ENCODE measurements at regions not wholly inside any gene's neighbourhood (a gene's known extent, or its start where the extent isn't known, plus 50 kb on each side); places are given as distances from the start of the nearest gene placed in this dataset.
"Not testable (repeated sequence)": the region's sequence is repeated elsewhere in the genome, so short reads cannot be mapped to it uniquely, and the experiment has no call there.

- no peak overlapping the region for H2AFZ ChIP-seq (ENCODE audit: insufficient read depth, low read depth, low read length, poor library complexity, severe bottlenecking)
- no peaks in the 10 kb centered on the region for H3K4me1 ChIP-seq (ENCODE audit: control insufficient read depth in 2 of 2, insufficient read depth in 2 of 2, low read length in 2 of 2)
- ChIA-PET POLR2A (no interaction called here), CTCF (no interaction called here)
- H3K4me3 Mint-ChIP-seq: no peak overlapping the region
- H3K27ac Mint-ChIP-seq: no peak overlapping the region
- H3K4me1 Mint-ChIP-seq: no peaks in the 10 kb centered on the region
- ATAC-seq (ENCODE audit: low read depth) (no peak), DNase-seq (no peak)
- no peaks in the 10 kb centered on the region for H3K27me3 ChIP-seq (replicated peaks in 1 of 4; ENCODE audit: control extremely low read depth in 1 of 4, control insufficient read depth in 3 of 4, insufficient read depth in 4 of 4, low read length in 3 of 4)
- WGBS (ENCODE audit: insufficient coverage): no CpG with 5 or more reads among the region's 3 CpGs
- H3K4me2 ChIP-seq (replicated peaks; ENCODE audit: low read depth, low read length, poor library complexity, severe bottlenecking): no peak overlapping the region
- H3K79me2 ChIP-seq (ENCODE audit: control insufficient read depth, insufficient read depth, low read length): no peaks in the 10 kb centered on the region
- intact Hi-C loops (cut with micrococcal nuclease): no loop called here
- H4K20me1 ChIP-seq (ENCODE audit: control insufficient read depth, insufficient read depth, low read length, poor library complexity, severe bottlenecking): no peaks in the 10 kb centered on the region
- no peak overlapping the region for H3K9ac ChIP-seq (ENCODE audit: low read length)
- H3K27ac ChIP-seq (ENCODE audit: low read length in 2 of 2): no peak overlapping the region
- no peaks in the 10 kb centered on the region for H3K27me3 Mint-ChIP-seq
- H3K4me3 ChIP-seq (ENCODE audit: control extremely low read depth in 1 of 5, extremely low read depth in 1 of 5, insufficient read depth in 1 of 5, low read depth in 2 of 5, low read length in 4 of 5): no peak overlapping the region
- H3K36me3 ChIP-seq (replicated peaks in 1 of 2; ENCODE audit: control extremely low read depth in 1 of 2, control insufficient read depth in 1 of 2, extremely low read depth in 1 of 2, insufficient read depth in 2 of 2, low read length in 1 of 2): no peaks in the 10 kb centered on the region
- no peaks in the 10 kb centered on the region for H3K9me3 Mint-ChIP-seq (ENCODE audit: insufficient read depth)
- H3K9me3 ChIP-seq (ENCODE audit: control extremely low read depth in 1 of 3, control insufficient read depth in 2 of 3, insufficient read depth in 1 of 3, low read length in 2 of 3): no peaks in the 10 kb centered on the region
- TF ChIP-seq CTCF (IDR thresholded peaks at IDR 0.05) (no peak), EZH2 (IDR thresholded peaks at IDR 0.05; ENCODE audit: borderline replicate concordance, insufficient read depth, low read depth, low read length, poor library complexity, severe bottlenecking) (no peak)
Observed at GRCh38 chr3:153545471-153545870, 383.4 kb downstream of the RAP2B start.

- Histone ChIP-seq H3K4me2 (replicated peaks; ENCODE audit: low read depth, low read length, poor library complexity, severe bottlenecking) (no peak overlapping the region), H3K79me2 (ENCODE audit: control insufficient read depth, insufficient read depth, low read length) (no peaks in the 10 kb centered on the region), H4K20me1 (ENCODE audit: control insufficient read depth, insufficient read depth, low read length, poor library complexity, severe bottlenecking) (no peaks in the 10 kb centered on the region), H3K36me3 (replicated peaks in 1 of 2; ENCODE audit: control extremely low read depth in 1 of 2, control insufficient read depth in 1 of 2, extremely low read depth in 1 of 2, insufficient read depth in 2 of 2, low read length in 1 of 2) (no peaks in the 10 kb centered on the region), H3K9ac (ENCODE audit: low read length) (no peak overlapping the region), H3K9me3 (ENCODE audit: control extremely low read depth in 1 of 3, control insufficient read depth in 2 of 3, insufficient read depth in 1 of 3, low read length in 2 of 3) (no peaks in the 10 kb centered on the region), H3K4me1 (ENCODE audit: control insufficient read depth in 2 of 2, insufficient read depth in 2 of 2, low read length in 2 of 2) (no peaks in the 10 kb centered on the region), H3K27me3 (replicated peaks in 1 of 4; ENCODE audit: control extremely low read depth in 1 of 4, control insufficient read depth in 3 of 4, insufficient read depth in 4 of 4, low read length in 3 of 4) (no peaks in the 10 kb centered on the region), H3K4me3 (ENCODE audit: control extremely low read depth in 1 of 5, extremely low read depth in 1 of 5, insufficient read depth in 1 of 5, low read depth in 2 of 5, low read length in 4 of 5) (no peak overlapping the region), H3K27ac (ENCODE audit: low read length in 2 of 2) (no peak overlapping the region), H2AFZ (ENCODE audit: insufficient read depth, low read depth, low read length, poor library complexity, severe bottlenecking) (no peak overlapping the region)
- Mint-ChIP-seq H3K4me1 (no peaks in the 10 kb centered on the region), H3K27ac (no peak overlapping the region), H3K27me3 (no peaks in the 10 kb centered on the region), H3K4me3 (no peak overlapping the region), H3K9me3 (ENCODE audit: insufficient read depth) (no peaks in the 10 kb centered on the region)
- intact Hi-C loops (cut with micrococcal nuclease): no loop called here
- DNase-seq: no peak
- TF ChIP-seq CTCF (IDR thresholded peaks at IDR 0.05): no peak
- TF ChIP-seq EZH2 (IDR thresholded peaks at IDR 0.05; ENCODE audit: borderline replicate concordance, insufficient read depth, low read depth, low read length, poor library complexity, severe bottlenecking): no peak
- CTCF ChIA-PET: no interaction called here
- POLR2A ChIA-PET: no interaction called here
- no CpG with 5 or more reads among the region's 1 CpG for WGBS (ENCODE audit: insufficient coverage)
- no peak for ATAC-seq (ENCODE audit: low read depth)
Observed at GRCh38 chr3:153547970-153548369, 385.9 kb downstream of the RAP2B start.

- DNase-seq; H3K4me3 Mint-ChIP-seq; intact Hi-C loops (cut with micrococcal nuclease); ATAC-seq (ENCODE audit: low read depth); H3K4me2 ChIP-seq (replicated peaks; ENCODE audit: low read depth, low read length, poor library complexity, severe bottlenecking); H4K20me1 ChIP-seq (ENCODE audit: control insufficient read depth, insufficient read depth, low read length, poor library complexity, severe bottlenecking); H3K27me3 ChIP-seq (replicated peaks in 1 of 4; ENCODE audit: control extremely low read depth in 1 of 4, control insufficient read depth in 3 of 4, insufficient read depth in 4 of 4, low read length in 3 of 4); H3K27ac Mint-ChIP-seq; H3K4me1 Mint-ChIP-seq; H3K9me3 ChIP-seq (ENCODE audit: control extremely low read depth in 1 of 3, control insufficient read depth in 2 of 3, insufficient read depth in 1 of 3, low read length in 2 of 3); H3K9me3 Mint-ChIP-seq (ENCODE audit: insufficient read depth); POLR2A ChIA-PET; H3K36me3 ChIP-seq (replicated peaks in 1 of 2; ENCODE audit: control extremely low read depth in 1 of 2, control insufficient read depth in 1 of 2, extremely low read depth in 1 of 2, insufficient read depth in 2 of 2, low read length in 1 of 2); H3K27ac ChIP-seq (ENCODE audit: low read length in 2 of 2); H3K4me3 ChIP-seq (ENCODE audit: control extremely low read depth in 1 of 5, extremely low read depth in 1 of 5, insufficient read depth in 1 of 5, low read depth in 2 of 5, low read length in 4 of 5); H2AFZ ChIP-seq (ENCODE audit: insufficient read depth, low read depth, low read length, poor library complexity, severe bottlenecking); CTCF ChIA-PET; H3K4me1 ChIP-seq (ENCODE audit: control insufficient read depth in 2 of 2, insufficient read depth in 2 of 2, low read length in 2 of 2); H3K27me3 Mint-ChIP-seq; H3K79me2 ChIP-seq (ENCODE audit: control insufficient read depth, insufficient read depth, low read length); H3K9ac ChIP-seq (ENCODE audit: low read length): not testable (repeated sequence)
Observed at GRCh38 chr3:153549686-153550085, 387.7 kb downstream of the RAP2B start.
